H1 (cell line): ENCODE measurements at regions not wholly inside any gene's neighbourhood (a gene's known extent, or its start where the extent isn't known, plus 50 kb on each side); places are given as distances from the start of the nearest gene placed in this dataset.
"Not testable (repeated sequence)": the region's sequence is repeated elsewhere in the genome, so short reads cannot be mapped to it uniquely, and the experiment has no call there.

Experiments used
- CTCF ChIA-PET: fragments of 300-600 bp; sonication (Branson Sonifier 250); formaldehyde crosslinking; loops from one replicate; lab custom pipeline; 2021; ENCODE audit not compliant: partially characterized antibody; lab: Charles Lee
- POLR2A ChIA-PET: fragments of 300-600 bp; sonication (Branson Sonifier 250); formaldehyde crosslinking; loops from one replicate; lab custom pipeline; 2021; ENCODE audit warnings: inconsistent platforms; ENCODE audit not compliant: partially characterized antibody; lab: Charles Lee
- DNase-seq, 2 experiments: peaks; one replicate each; pipeline versions ENCODE4 v3.0.0 to v3.0.0-alpha.2; 2010 to 2022; ENCODE audit warnings: low spot score in 2 of 2, low read depth in 1 of 2, mixed read lengths in 1 of 2
- FAIRE-seq: peaks from 2 replicates; lab custom pipeline; 2011; peaks lifted over from hg19 to GRCh38; lab: Jason Lieb, UNC
- H2AFZ ChIP-seq: 2 replicates; pipeline ENCODE4 v1.8.1; 2012; ENCODE audit warnings: low read length, inconsistent platforms
- H2AK5ac ChIP-seq: 2 replicates; pipeline ENCODE4 v1.6.1; 2013; ENCODE audit warnings: low read depth, low read length
- H2BK120ac ChIP-seq: replicated peaks from 2 replicates; pipeline ENCODE3; 2013; ENCODE audit warnings: low read depth, low read length, inconsistent platforms
- H2BK12ac ChIP-seq: 2 replicates; pipeline ENCODE4 v1.6.1; 2013; ENCODE audit warnings: low read depth, low read length
- H2BK15ac ChIP-seq: 2 replicates; pipeline ENCODE4 v1.6.1; 2013; ENCODE audit warnings: low read length
- H2BK20ac ChIP-seq: 2 replicates; pipeline ENCODE4 v1.6.1; 2013; ENCODE audit warnings: low read length
- H2BK5ac ChIP-seq: 2 replicates; pipeline ENCODE4 v1.6.1; 2013; ENCODE audit warnings: low read depth, low read length
- H3K14ac ChIP-seq: 2 replicates; pipeline ENCODE4 v1.6.1; 2013; ENCODE audit warnings: inconsistent platforms; ENCODE audit not compliant: insufficient read length
- H3K18ac ChIP-seq: 2 replicates; pipeline ENCODE4 v1.6.1; 2013; ENCODE audit warnings: low read length; ENCODE audit errors: extremely low read depth
- H3K23ac ChIP-seq: 2 replicates; pipeline ENCODE4 v1.6.1; 2013; ENCODE audit warnings: inconsistent platforms; ENCODE audit not compliant: insufficient read length
- H3K23me2 ChIP-seq: 2 replicates; pipeline ENCODE4 v1.6.1; 2013; ENCODE audit warnings: low read depth, low read length
- H3K27ac ChIP-seq: 2 replicates; pipeline ENCODE4 v1.6.1; 2011; ENCODE audit warnings: low read depth, low read length, inconsistent platforms
- H3K27me3 ChIP-seq, 4 experiments: replicated peaks in 1 of 4; 1 replicate in 1 of 4; 2 replicates in 3 of 4; pipeline versions ENCODE4 v1.6.1 to v1.8.1; 2011 to 2013; ENCODE audit warnings: low read length in 3 of 4, mild to moderate bottlenecking in 3 of 4, inconsistent platforms in 2 of 4, mixed read lengths in 2 of 4, moderate library complexity in 1 of 4; ENCODE audit not compliant: control insufficient read depth in 3 of 4, insufficient read depth in 3 of 4; ENCODE audit errors: extremely low read depth in 1 of 4
- H3K36me3 ChIP-seq, 4 experiments: 2 replicates each; pipeline versions ENCODE4 v1.6.1 to v1.8.1; 2011 to 2013; ENCODE audit warnings: mild to moderate bottlenecking in 4 of 4, low read length in 3 of 4, moderate library complexity in 2 of 4, control low read depth in 1 of 4, inconsistent platforms in 1 of 4; ENCODE audit not compliant: insufficient read depth in 4 of 4, control insufficient read depth in 2 of 4
- H3K4ac ChIP-seq: replicated peaks from 2 replicates; pipeline ENCODE3; 2013; ENCODE audit warnings: low read length, low read depth, mixed read lengths, inconsistent platforms; ENCODE audit not compliant: insufficient read length
- H3K4me1 ChIP-seq, 4 experiments: replicated peaks in 1 of 4; 1 replicate in 1 of 4; 2 replicates in 3 of 4; pipeline versions ENCODE4 v1.6.1 to v1.8.1; 2011 to 2013; ENCODE audit warnings: low read length in 3 of 4, inconsistent platforms in 2 of 4, mixed read lengths in 1 of 4; ENCODE audit not compliant: insufficient read depth in 4 of 4, control insufficient read depth in 3 of 4
- H3K4me2 ChIP-seq, 2 experiments: 2 replicates each; pipeline versions ENCODE4 v1.6.1 to v1.8.1; 2011 to 2013; ENCODE audit warnings: low read depth in 2 of 2, low read length in 2 of 2, control low read depth in 1 of 2, inconsistent platforms in 1 of 2, mild to moderate bottlenecking in 1 of 2; ENCODE audit not compliant: insufficient read depth in 1 of 2
- H3K4me3 ChIP-seq, 4 experiments: fragments of 200-600, 300-600 bp in 1 of 4; sonication (generic), shearing (Covaris generic), sonication (Bioruptor Twin) in 1 of 4; 2 replicates each; pipeline versions ENCODE4 v1.5.1 to v1.8.1; 2011 to 2016; ENCODE audit warnings: low read length in 4 of 4, low read depth in 3 of 4, control low read depth in 2 of 4, inconsistent platforms in 2 of 4, mild to moderate bottlenecking in 2 of 4, mixed read lengths in 1 of 4, moderate library complexity in 1 of 4; ENCODE audit not compliant: insufficient read depth in 2 of 4; ENCODE audit errors: extremely low read depth in 1 of 4
- H3K56ac ChIP-seq: replicated peaks from 2 replicates; pipeline ENCODE3; 2013; ENCODE audit warnings: low read depth, mild to moderate bottlenecking, mixed read lengths, low read length, inconsistent platforms; ENCODE audit not compliant: insufficient read length
- H3K79me1 ChIP-seq: 2 replicates; pipeline ENCODE4 v1.6.1; 2013; ENCODE audit warnings: low read depth, low read length, control low read depth
- H3K79me2 ChIP-seq, 2 experiments: 2 replicates each; pipeline versions ENCODE4 v1.6.1 to v1.8.1; 2012 to 2013; ENCODE audit warnings: low read length in 2 of 2, mild to moderate bottlenecking in 2 of 2, inconsistent platforms in 1 of 2; ENCODE audit not compliant: insufficient read depth in 2 of 2, control insufficient read depth in 1 of 2
- H3K9ac ChIP-seq, 4 experiments: replicated peaks in 1 of 4; 1 replicate in 1 of 4; 2 replicates in 3 of 4; pipeline versions ENCODE4 v1.6.1 to v1.8.1; 2011 to 2013; ENCODE audit warnings: low read depth in 3 of 4, low read length in 3 of 4, control low read depth in 2 of 4, mild to moderate bottlenecking in 2 of 4, moderate library complexity in 2 of 4, inconsistent platforms in 1 of 4; ENCODE audit errors: extremely low read depth in 1 of 4
- H3K9me3 ChIP-seq, 2 experiments: 2 replicates each; pipeline versions ENCODE4 v1.6.1 to v1.8.1; 2012 to 2013; ENCODE audit warnings: mild to moderate bottlenecking in 2 of 2, moderate library complexity in 2 of 2, control low read depth in 1 of 2, inconsistent platforms in 1 of 2, low read depth in 1 of 2, low read length in 1 of 2, mixed read lengths in 1 of 2; ENCODE audit not compliant: insufficient read depth in 2 of 2
- H4K20me1 ChIP-seq, 2 experiments: replicated peaks in 1 of 2; 2 replicates each; pipeline versions ENCODE3 to v1.8.1; 2011 to 2013; ENCODE audit warnings: inconsistent platforms in 2 of 2, low read length in 2 of 2, mild to moderate bottlenecking in 1 of 2; ENCODE audit not compliant: insufficient read depth in 2 of 2, control insufficient read depth in 1 of 2
- H4K5ac ChIP-seq: 2 replicates; pipeline ENCODE4 v1.6.1; 2013; ENCODE audit warnings: low read length, low read depth, mixed read lengths, inconsistent platforms; ENCODE audit not compliant: insufficient read length
- H4K8ac ChIP-seq: 2 replicates; pipeline ENCODE4 v1.8.0; 2013; ENCODE audit warnings: mild to moderate bottlenecking, moderate library complexity, low read length, inconsistent platforms; ENCODE audit not compliant: insufficient read depth; ENCODE audit errors: extremely low read depth
- H4K91ac ChIP-seq: replicated peaks from 2 replicates; pipeline ENCODE3; 2013; ENCODE audit warnings: low read length, mixed read lengths, inconsistent platforms; ENCODE audit not compliant: insufficient read length
- WGBS, 2 experiments: shearing (Covaris generic) in 1 of 2; methylation state at CpG; one replicate each; pipeline versions ENCODE4 v1.1.6 to v1.1.7; 2013 to 2015; ENCODE audit warnings: low lambda C conversion rate in 2 of 2, mixed read lengths in 2 of 2, inconsistent platforms in 1 of 2, low coverage in 1 of 2, missing lambda C conversion rate in 1 of 2; ENCODE audit not compliant: insufficient replicate concordance in 2 of 2, insufficient coverage in 1 of 2, insufficient read length in 1 of 2; ENCODE audit errors: extremely low coverage in 1 of 2, missing lambda C conversion rate in 1 of 2; 5-methylcytosine and 5-hydroxymethylcytosine counted together

- H2BK5ac ChIP-seq, H2BK20ac ChIP-seq, H3K14ac ChIP-seq, H3K27me3 ChIP-seq, H2AK5ac ChIP-seq, H3K4me1 ChIP-seq, FAIRE-seq, H4K91ac ChIP-seq, H3K4me3 ChIP-seq, H3K23ac ChIP-seq, DNase-seq, POLR2A ChIA-PET, H4K5ac ChIP-seq, H3K36me3 ChIP-seq, H2BK12ac ChIP-seq, H2AFZ ChIP-seq, H3K79me2 ChIP-seq, H2BK120ac ChIP-seq, H2BK15ac ChIP-seq, H3K79me1 ChIP-seq, H4K20me1 ChIP-seq, H3K56ac ChIP-seq, H3K9ac ChIP-seq, H4K8ac ChIP-seq, H3K18ac ChIP-seq, H3K27ac ChIP-seq, H3K4me2 ChIP-seq, H3K4ac ChIP-seq, H3K23me2 ChIP-seq, H3K9me3 ChIP-seq: not testable (repeated sequence)
- 63% methylated on average over 4 of the region's 4 CpGs; no CpG with 5 or more reads in 1 of the 2 experiments for WGBS, 2 experiments
- CTCF ChIA-PET = interaction anchor here (1.6 kb wide), 1 partner anchor 58 kb away, joined by 4 read pairs; no protein-coding TSS in a partner anchor
These were observed 380.2 kb upstream of the SLC7A11 start for GRCh38 chr4:138622362-138622761.
